ENCODE measurements at regions not wholly inside any gene's neighbourhood (a gene's known extent, or its start where the extent isn't known, plus 50 kb on each side); places are given as distances from the start of the nearest gene placed in this dataset.

DNA sequence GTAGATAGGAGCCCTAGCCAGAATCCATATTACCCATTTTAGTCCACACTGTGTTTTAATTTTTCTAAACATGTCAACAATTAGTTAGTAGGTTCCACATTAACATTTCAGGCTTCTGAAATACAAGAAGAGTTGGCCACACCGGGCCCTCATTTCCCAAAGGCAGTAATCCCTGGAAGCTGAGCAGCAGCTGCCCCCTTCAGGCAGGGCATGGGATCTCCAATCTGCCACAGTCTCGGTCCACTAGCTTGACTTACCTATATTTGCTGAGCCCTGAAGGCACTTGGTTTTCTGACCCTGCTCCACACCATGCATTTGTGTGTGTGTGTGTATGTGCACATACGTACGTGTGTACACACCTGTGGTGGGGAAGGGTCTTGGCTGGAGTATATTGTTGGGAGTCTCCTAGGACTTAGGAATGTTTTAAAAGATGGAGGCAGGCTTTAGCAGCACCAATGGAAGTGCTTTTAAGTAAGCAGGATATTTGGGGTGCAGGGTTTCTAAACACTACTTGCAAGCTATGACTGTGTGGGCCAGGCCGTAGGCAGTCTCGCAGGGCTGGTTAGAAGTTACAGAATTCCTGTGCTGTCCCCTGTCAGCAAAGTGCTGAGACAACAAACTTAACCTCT is 71.2 kb upstream of the SOX14 start:
- no peak overlapping the region for H3K9ac ChIP-seq (ENCODE audit: low read length)
- no peak overlapping the region for H3K4me2 ChIP-seq (ENCODE audit: low read length)
- no peaks in the 10 kb centered on the region for H3K27me3 ChIP-seq (ENCODE audit: insufficient read depth, low read depth, low read length)
- no peak overlapping the region for H3K27ac ChIP-seq (ENCODE audit: low read length)
- peak; percentile 16 for TF ChIP-seq CTCF (IDR thresholded peaks at IDR 0.05; ENCODE audit: poor library complexity, severe bottlenecking)
- no peak for TF ChIP-seq TAF1 (IDR thresholded peaks at IDR 0.05; ENCODE audit: low read depth)
- no peaks in the 10 kb centered on the region for H3K79me2 ChIP-seq (replicated peaks; ENCODE audit: insufficient read depth, low read length)
- no peaks in the 10 kb centered on the region for H3K9me3 ChIP-seq (ENCODE audit: low read length)
- no peaks in the 10 kb centered on the region for H3K9me2 ChIP-seq (ENCODE audit: insufficient read depth, low read length)
- no peaks in the 10 kb centered on the region for H3K36me3 ChIP-seq (ENCODE audit: insufficient read depth, low read length)
- no peaks in the 10 kb centered on the region for H4K20me1 ChIP-seq (ENCODE audit: insufficient read depth)
- H3K4me3 ChIP-seq (ENCODE audit: low read length): no peak overlapping the region
- no peaks in the 10 kb centered on the region for H3F3A ChIP-seq (ENCODE audit: insufficient read depth, low read length, poor library complexity, severe bottlenecking)
- H2AFZ ChIP-seq (ENCODE audit: low read depth, low read length): no peak overlapping the region

DNA sequence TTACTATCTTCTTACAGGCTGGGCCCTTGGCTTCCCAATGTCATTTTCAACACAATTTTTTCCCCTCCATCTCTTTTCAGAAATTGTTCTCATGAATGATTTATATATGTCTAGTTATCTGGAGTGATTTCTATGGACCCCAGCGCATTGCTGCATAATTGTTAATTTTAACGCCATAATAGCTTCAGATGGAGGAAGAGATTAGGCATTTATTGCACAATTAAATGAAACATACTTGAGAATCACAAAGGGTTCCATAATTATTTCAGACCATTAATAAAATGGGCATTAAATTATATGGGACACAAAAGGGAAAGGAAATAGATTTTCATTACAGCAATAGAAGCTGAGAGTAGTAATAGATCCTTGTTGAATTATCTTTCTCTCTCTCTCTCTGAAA is 70.3 kb upstream of the SOX14 start:
- H2AFZ ChIP-seq (ENCODE audit: low read depth, low read length): peak overlapping the region; percentile 9
- no peaks in the 10 kb centered on the region for H3K9me2 ChIP-seq (ENCODE audit: insufficient read depth, low read length)
- no peaks in the 10 kb centered on the region for H3K79me2 ChIP-seq (replicated peaks; ENCODE audit: insufficient read depth, low read length)
- H3K27ac ChIP-seq (ENCODE audit: low read length): no peak overlapping the region
- H3K36me3 ChIP-seq (ENCODE audit: insufficient read depth, low read length): no peaks in the 10 kb centered on the region
- no peaks in the 10 kb centered on the region for H3F3A ChIP-seq (ENCODE audit: insufficient read depth, low read length, poor library complexity, severe bottlenecking)
- no peaks in the 10 kb centered on the region for H3K27me3 ChIP-seq (ENCODE audit: insufficient read depth, low read depth, low read length)
- H3K9ac ChIP-seq (ENCODE audit: low read length): no peak overlapping the region
- no peak for TF ChIP-seq RAD21 (conservative IDR thresholded peaks at IDR 0.05)
- no peaks in the 10 kb centered on the region for H3K9me3 ChIP-seq (ENCODE audit: low read length)
- H3K4me2 ChIP-seq (ENCODE audit: low read length): no peak overlapping the region
- no peak overlapping the region for H3K4me3 ChIP-seq (ENCODE audit: low read length)
- no peaks in the 10 kb centered on the region for H4K20me1 ChIP-seq (ENCODE audit: insufficient read depth)

DNA sequence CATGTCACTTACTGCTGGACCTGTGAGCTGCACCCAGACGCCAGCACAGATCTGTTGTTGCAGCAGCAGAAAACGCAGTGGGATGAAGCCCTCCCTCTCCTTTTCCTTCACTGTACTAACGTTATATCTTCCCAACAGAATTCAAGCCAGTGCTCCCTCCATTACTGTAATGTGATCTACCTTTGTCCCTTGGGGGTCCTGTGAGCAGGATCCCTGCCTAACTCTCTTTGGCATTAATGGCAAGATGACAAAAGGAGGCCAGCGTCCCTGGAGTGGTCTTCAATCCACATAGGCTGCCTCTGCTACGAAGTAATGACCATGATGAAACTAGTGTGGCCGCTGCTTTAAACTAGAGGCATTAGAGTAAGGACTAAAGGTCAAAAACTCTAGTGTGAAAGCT is 69.3 kb upstream of the SOX14 start:
- Histone ChIP-seq H2AFZ (ENCODE audit: low read depth, low read length) (no peak overlapping the region), H3K79me2 (replicated peaks; ENCODE audit: insufficient read depth, low read length) (no peaks in the 10 kb centered on the region), H4K20me1 (ENCODE audit: insufficient read depth) (no peaks in the 10 kb centered on the region), H3F3A (ENCODE audit: insufficient read depth, low read length, poor library complexity, severe bottlenecking) (no peaks in the 10 kb centered on the region), H3K4me3 (ENCODE audit: low read length) (no peak overlapping the region), H3K36me3 (ENCODE audit: insufficient read depth, low read length) (no peaks in the 10 kb centered on the region), H3K27ac (ENCODE audit: low read length) (no peak overlapping the region), H3K27me3 (ENCODE audit: insufficient read depth, low read depth, low read length) (no peaks in the 10 kb centered on the region), H3K9me2 (ENCODE audit: insufficient read depth, low read length) (no peaks in the 10 kb centered on the region), H3K4me2 (ENCODE audit: low read length) (no peak overlapping the region), H3K9ac (ENCODE audit: low read length) (no peak overlapping the region), H3K9me3 (ENCODE audit: low read length) (no peaks in the 10 kb centered on the region)
- TF ChIP-seq POLR2AphosphoS5 (IDR thresholded peaks at IDR 0.05) (no peak), EP300 (conservative IDR thresholded peaks at IDR 0.05; ENCODE audit: poor library complexity, severe bottlenecking) (no peak), SMC3 (conservative IDR thresholded peaks at IDR 0.05; ENCODE audit: poor library complexity) (no peak), MXI1 (conservative IDR thresholded peaks at IDR 0.05; ENCODE audit: poor library complexity, severe bottlenecking) (no peak), EZH2 (IDR thresholded peaks at IDR 0.05; ENCODE audit: borderline replicate concordance, insufficient read depth, low read length, poor library complexity, severe bottlenecking) (no peak), RAD21 (conservative IDR thresholded peaks at IDR 0.05) (no peak), TAF1 (IDR thresholded peaks at IDR 0.05; ENCODE audit: low read depth) (no peak), CTCF (IDR thresholded peaks at IDR 0.05; ENCODE audit: poor library complexity, severe bottlenecking) (no peak)
- TF ChIP-seq, protein P1, sequence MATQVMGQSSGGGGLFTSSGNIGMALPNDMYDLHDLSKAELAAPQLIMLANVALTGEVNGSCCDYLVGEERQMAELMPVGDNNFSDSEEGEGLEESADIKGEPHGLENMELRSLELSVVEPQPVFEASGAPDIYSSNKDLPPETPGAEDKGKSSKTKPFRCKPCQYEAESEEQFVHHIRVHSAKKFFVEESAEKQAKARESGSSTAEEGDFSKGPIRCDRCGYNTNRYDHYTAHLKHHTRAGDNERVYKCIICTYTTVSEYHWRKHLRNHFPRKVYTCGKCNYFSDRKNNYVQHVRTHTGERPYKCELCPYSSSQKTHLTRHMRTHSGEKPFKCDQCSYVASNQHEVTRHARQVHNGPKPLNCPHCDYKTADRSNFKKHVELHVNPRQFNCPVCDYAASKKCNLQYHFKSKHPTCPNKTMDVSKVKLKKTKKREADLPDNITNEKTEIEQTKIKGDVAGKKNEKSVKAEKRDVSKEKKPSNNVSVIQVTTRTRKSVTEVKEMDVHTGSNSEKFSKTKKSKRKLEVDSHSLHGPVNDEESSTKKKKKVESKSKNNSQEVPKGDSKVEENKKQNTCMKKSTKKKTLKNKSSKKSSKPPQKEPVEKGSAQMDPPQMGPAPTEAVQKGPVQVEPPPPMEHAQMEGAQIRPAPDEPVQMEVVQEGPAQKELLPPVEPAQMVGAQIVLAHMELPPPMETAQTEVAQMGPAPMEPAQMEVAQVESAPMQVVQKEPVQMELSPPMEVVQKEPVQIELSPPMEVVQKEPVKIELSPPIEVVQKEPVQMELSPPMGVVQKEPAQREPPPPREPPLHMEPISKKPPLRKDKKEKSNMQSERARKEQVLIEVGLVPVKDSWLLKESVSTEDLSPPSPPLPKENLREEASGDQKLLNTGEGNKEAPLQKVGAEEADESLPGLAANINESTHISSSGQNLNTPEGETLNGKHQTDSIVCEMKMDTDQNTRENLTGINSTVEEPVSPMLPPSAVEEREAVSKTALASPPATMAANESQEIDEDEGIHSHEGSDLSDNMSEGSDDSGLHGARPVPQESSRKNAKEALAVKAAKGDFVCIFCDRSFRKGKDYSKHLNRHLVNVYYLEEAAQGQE (IDR thresholded peaks at IDR 0.05; ENCODE audit: borderline replicate concordance): no peak

Measured in neural cell (in vitro differentiated cells).